ENCODE measurements at regions not wholly inside any gene's neighbourhood (a gene's known extent, or its start where the extent isn't known, plus 50 kb on each side); places are given as distances from the start of the nearest gene placed in this dataset.

DNA sequence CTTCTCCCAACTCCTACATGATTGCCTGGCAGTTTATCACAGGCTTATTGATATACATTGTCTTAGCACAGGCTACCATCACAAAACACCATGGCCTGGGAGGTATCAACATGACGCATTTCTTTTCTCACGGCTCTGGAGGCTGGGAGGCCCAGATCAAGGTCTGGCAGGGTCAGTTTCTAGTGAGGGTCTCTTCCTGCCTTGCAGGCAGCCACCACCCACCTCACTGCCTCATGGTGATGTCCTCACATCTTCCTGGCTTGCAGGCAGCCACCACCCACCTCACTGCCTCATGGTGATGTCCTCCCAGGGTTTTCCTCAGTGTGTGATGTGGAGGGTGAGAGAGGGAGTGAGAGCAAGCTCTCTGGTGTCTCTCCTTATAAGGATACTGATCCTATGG, 599.3 kb upstream of the MKI67 start:
- no peak for DNase-seq

DNA sequence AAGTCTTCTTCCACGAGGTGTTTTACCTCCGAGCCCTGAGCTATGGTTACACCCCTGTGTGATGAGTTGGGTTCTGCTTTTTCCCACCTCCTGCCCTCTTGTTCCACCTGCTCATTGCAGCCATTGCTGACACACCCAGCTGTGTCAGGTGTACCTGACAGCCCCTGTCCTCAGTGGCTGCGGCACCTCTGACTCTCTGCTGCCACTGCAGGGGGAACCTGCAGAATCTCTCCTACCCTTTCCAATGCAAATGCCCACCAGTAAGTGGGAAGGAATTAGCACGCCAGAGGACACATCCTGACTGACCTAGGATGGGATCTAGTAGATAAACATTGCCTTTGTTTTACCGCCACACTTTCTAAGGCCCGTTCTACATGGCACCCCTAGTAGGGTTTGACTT, 600.9 kb upstream of the MKI67 start:
- DNase-seq: no peak

- no peak for DNase-seq
These were observed 603.7 kb upstream of the MKI67 start for GRCh38 chr10:128729910-128730420.

DNA sequence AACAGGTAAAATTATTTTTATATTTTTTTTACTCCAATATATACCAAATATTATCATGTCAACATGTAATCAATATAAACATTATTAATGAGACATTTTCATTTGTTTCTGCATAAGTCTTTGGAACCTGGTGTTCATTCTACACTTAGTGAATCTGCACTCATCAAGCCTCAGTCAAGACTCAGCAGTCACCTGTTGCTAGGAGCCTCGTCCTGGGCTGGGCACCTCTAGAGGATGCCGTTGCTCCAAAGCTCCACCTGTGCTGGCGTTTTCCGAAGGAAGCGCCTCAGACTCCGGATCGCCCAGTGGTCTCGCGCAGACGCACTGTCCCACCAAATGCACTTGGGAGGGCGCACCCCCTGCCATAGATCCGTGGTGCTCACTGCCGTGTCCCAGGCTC, 604.7 kb upstream of the MKI67 start:
- no peak for DNase-seq

DNA sequence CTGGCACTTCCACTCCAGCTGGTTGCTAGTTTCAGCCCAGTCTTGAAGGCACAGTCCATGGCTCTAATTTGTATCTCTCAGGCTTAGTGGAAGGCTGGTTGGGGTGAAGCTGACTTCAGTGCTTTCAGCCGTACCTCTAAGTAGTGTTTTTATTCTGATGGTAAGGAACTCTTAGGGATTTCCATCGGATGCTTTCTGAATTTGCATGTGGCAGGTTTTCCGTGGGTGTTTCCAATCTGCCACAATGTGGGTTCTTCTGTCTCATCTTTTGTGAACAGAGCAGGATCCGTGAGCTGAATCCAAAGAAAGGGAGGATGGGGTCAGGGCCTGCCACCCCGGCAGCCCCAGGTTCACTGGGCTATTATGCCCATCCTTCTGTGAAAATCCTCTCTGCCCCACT, 607.9 kb upstream of the MKI67 start:
- DNase-seq: no peak

DNA sequence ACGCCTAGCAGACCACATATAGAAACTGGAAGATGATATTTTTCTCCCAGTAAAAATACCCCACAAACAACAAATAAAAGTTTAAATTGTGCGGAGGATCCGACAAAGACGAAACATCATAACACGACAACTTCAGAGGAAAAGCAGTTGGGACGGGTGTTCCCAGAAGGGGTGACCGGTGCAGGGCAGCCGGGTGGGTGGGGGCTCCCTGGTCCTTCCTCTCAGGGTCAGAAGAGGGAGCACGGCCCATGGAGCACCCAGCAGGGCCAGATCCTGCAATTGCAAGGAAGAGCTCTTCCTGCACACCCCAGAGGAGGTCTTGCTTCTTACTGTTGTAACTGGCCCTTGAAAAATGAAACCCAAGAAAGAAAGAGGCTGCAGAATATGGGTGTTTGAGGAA, 608.5 kb upstream of the MKI67 start:
- DNase-seq: no peak

- DNase-seq: no peak
These were observed 609.8 kb upstream of the MKI67 start for GRCh38 chr10:128735996-128736395.

GRCh38 chr10:128738386-128738915, 612.2 kb upstream of the MKI67 start:
- DNase-seq: no peak

DNA sequence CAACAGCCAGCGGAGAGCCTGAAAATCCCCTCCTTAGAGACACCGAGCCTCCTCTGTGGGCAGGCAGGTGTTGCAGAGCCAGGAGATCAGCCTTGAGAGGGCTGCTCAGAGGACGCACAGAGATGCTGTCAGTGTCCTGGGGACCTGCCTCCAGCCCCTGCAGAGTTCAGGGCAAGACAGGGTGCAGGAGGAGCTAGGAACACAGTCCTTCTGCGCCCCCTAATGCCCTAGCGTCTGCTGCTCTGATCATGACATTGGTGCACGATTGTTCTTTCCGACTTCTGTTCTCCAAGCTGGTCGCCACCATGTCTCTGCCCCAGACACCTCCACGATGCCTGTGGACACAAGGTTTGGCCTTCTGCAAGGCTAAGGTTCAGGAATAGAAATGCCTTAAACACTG, 613.7 kb upstream of the MKI67 start:
- DNase-seq: no peak

DNA sequence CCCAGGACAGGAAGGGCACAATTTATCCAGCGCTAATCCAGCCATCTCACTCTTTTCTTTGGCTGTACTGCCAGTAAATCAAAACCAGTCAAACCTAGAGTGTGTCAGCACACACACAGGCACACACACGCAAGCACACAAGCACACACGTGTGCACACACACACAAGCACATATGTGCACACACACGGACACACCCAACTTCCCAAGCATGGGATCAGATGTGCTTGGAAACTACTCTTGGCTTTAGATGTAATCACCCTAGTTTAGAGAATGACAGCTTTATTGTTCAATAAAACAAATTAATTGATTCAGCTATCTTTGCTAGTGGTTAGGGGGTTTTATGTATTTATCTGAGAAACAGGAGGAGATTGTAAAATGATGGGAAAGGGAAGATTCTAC, 615.0 kb upstream of the MKI67 start:
- DNase-seq: no peak

GRCh38 chr10:128741680-128742079, 615.5 kb upstream of the MKI67 start:
- no peak for DNase-seq

- DNase-seq: no peak
These were observed 617.9 kb upstream of the MKI67 start for GRCh38 chr10:128744092-128744491.

GRCh38 chr10:128744811-128745305, 618.6 kb upstream of the MKI67 start:
- DNase-seq: no peak

GRCh38 chr10:128747582-128748346, 621.5 kb upstream of the MKI67 start:
- no peak for DNase-seq

- no peak for DNase-seq
These were observed 625.1 kb upstream of the MKI67 start for GRCh38 chr10:128751284-128751683.

DNA sequence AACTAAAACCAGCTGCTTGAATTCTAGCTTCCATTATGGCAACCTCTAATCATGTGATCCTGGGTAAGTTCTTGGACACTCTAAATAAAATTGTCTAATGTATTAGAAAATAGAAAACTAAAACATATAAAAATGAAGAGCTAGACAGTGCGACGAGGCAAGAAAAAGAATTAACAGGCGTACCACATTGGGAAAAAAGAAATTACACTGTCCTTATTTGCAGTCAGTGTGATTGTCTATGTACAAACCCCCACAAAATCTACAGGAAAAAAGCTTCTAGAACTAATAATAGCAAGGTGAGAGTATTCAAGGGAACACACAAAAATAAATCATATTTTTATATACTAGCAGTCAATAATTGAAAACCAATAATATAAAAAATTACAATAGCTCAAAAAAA, 625.6 kb upstream of the MKI67 start:
- DNase-seq: no peak

GRCh38 chr10:128759174-128759573, 633.0 kb upstream of the MKI67 start:
- no peak for DNase-seq

- DNase-seq: no peak
These were observed 637.4 kb upstream of the MKI67 start for GRCh38 chr10:128763588-128763987.

DNA sequence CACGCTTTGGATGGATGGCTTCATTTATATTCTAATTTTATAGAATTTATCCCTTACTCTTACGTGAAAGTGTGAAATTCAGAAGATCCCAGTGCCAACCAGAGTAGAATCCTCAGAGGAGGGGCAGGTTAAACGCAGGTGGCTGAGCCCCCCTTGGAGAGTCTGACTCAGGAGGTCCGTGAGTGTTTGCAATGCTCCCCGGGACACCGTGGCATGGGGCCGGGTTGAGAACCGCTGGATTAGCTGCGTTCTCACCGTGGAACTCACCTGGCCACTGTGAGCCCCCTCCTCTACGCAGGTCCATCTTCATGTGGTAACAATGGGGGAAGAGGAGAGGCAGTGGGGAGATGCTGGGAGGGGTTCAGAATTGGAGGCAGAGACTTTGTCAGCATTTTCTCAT, 638.0 kb upstream of the MKI67 start:
- no peak for DNase-seq

DNA sequence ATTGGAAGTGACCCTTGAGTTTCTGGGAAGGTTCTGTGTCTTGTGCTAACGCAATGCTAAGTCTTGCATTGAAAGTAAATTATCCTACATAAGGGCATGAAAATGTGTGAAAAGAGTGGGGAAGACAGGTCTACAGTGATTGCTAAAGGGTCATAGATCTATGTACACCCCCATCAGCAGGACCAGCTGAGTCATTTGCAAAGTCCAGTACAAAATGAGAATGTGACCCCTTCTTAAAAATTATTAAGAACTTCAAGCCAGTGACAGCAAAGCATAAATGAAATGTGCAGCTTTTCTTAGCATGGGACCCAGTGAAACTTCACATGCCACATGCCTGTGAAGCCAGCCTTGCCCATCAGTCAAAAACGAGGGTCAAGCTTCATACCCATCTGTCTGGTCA, 640.7 kb upstream of the MKI67 start:
- DNase-seq: no peak

GRCh38 chr10:128774979-128775378, 648.8 kb upstream of the MKI67 start:
- no peak for DNase-seq

DNA sequence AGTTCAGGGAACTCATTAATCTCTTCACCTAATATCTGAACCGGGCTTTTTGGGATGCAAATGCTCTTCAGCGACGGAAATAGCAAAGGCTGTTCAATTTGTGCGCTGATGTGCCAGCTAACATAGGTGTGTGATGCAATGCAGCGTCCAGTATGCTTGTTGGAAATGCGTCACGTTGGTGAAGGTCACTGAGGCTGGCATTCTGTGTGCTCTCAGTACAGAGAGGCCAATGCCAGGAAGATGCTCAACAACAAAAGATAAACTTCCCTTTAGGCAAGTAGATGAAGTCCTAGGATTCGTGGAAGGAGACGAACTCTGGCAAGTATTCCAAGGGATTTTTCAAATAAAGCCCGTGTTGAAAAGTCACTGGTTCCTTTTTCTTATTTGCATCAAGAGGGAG, 649.5 kb upstream of the MKI67 start:
- no peak for DNase-seq

GRCh38 chr10:128776673-128777252, 650.5 kb upstream of the MKI67 start:
- no peak for DNase-seq

GRCh38 chr10:128777342-128777741, 651.1 kb upstream of the MKI67 start:
- no peak for DNase-seq

Data from NCI-H2107 (cell line).